Lung (tissue), 11 donors: ENCODE measurements at regions not wholly inside any gene's neighbourhood (a gene's known extent, or its start where the extent isn't known, plus 50 kb on each side); places are given as distances from the start of the nearest gene placed in this dataset.

Source experiments
- ATAC-seq: fragments of 200-7000 bp; cut with Tn5 transposase; one replicate; pipeline ENCODE4 v1.9.1; 2020; ENCODE audit warnings: moderate number of reproducible peaks; ENCODE audit not compliant: insufficient read depth, low FRiP score
- DNase-seq, 3 donors: peaks; one replicate each; pipeline ENCODE4 v3.0.0-alpha.2; 2013 to 2017
- H3K27ac ChIP-seq, 2 donors: one replicate each; pipeline ENCODE4 v1.5.1; 2013; ENCODE audit warnings: mild to moderate bottlenecking in 2 of 2, moderate library complexity in 2 of 2, control low read depth in 1 of 2, inconsistent platforms in 1 of 2, low read depth in 1 of 2, low read length in 1 of 2
- H3K27me3 ChIP-seq, 3 donors: one replicate each; pipeline ENCODE4 v1.5.1; 2013; ENCODE audit warnings: low read length in 2 of 3; ENCODE audit not compliant: control insufficient read depth in 3 of 3, insufficient read depth in 3 of 3
- H3K36me3 ChIP-seq, 4 donors: one replicate each; pipeline ENCODE4 v1.5.1; 2013; ENCODE audit warnings: low read length in 4 of 4, mild to moderate bottlenecking in 1 of 4, moderate library complexity in 1 of 4; ENCODE audit not compliant: control insufficient read depth in 4 of 4, insufficient read depth in 4 of 4
- H3K4me1 ChIP-seq, 5 donors: one replicate each; pipeline ENCODE4 v1.5.1; 2013; ENCODE audit warnings: low read length in 5 of 5, mild to moderate bottlenecking in 2 of 5, moderate library complexity in 1 of 5; ENCODE audit not compliant: control insufficient read depth in 5 of 5, insufficient read depth in 5 of 5
- H3K4me3 ChIP-seq: one replicate; pipeline ENCODE4 v1.5.1; 2013; ENCODE audit warnings: mild to moderate bottlenecking, control low read depth, moderate library complexity
- H3K9ac ChIP-seq, 2 donors: one replicate each; pipeline ENCODE4 v1.5.1; 2013; ENCODE audit warnings: low read length in 2 of 2, control low read depth in 1 of 2; ENCODE audit not compliant: insufficient read depth in 1 of 2
- H3K9me3 ChIP-seq, 4 donors: one replicate each; pipeline ENCODE4 v1.5.1; 2013; ENCODE audit warnings: low read length in 3 of 4, mild to moderate bottlenecking in 1 of 4, moderate library complexity in 1 of 4; ENCODE audit not compliant: control insufficient read depth in 4 of 4, insufficient read depth in 3 of 4
- WGBS, 2 donors: extraction: QIAGEN DNeasy Blood & Tissue Kit; methylation state at CpG; one replicate each; pipeline ENCODE4 v1.1.7; 2013; 5-methylcytosine and 5-hydroxymethylcytosine counted together
- TF ChIP-seq, protein P1 (sequence below): IDR thresholded peaks from 2 replicates; pipeline ENCODE4 v1.5.1; 2012; ENCODE audit warnings: mild to moderate bottlenecking; ENCODE audit errors: control extremely low read depth, extremely low read depth
- donor health status: control.
- donor health status: control.
- donor health status: Bipolar disorder and iron deficiency.
- donor health status: healthy.
- donor health status: DM: yes; HTN: yes; CAD: no.

DNA sequence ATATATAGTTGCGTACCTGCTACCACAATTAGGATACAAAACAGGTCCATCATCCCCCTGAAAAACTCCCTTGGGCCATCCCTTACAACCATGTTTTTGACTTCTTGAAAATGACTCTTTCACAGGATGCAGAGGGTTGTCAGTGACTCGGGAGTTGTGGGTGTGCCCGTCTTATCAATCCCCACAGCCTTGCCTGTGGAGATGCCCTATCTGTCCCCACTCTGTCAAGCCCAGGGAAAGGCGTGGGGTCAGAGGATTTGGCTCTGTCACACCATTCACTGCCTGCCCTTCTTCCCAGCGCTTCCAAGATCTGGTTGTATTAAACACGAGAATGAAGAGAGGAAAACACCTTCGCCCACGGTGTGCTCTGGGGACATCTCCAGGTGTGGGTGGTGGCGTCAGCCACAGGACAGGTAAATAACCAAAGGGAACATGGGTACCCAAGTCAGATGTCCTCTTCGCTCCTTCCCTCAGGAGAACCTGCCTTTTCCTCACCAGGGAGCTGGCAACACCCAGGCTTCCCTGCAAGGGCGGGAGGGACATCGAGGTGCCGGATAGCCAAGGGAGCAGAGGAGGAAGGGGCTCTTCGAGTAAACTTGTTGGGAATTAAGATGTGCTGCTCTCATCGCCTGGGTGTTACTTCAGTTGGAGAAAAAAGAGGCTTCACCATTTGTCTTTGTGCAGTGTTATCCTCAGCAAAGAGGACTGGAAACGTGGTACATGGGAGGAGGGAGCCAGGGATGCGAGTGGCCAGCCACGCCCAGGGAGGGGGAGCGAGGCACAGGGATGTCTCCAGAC is 100.3 kb downstream of the B3GNT2 start:
- no peak overlapping the region for H3K9ac ChIP-seq
- peaks cover 2 to 16% (median 14%) of the 10 kb centered on the region in 5 donors for H3K4me1 ChIP-seq
- DNase-seq (no peak), ATAC-seq (no peak)
- no peaks in the 10 kb centered on the region for H3K27me3 ChIP-seq
- H3K36me3 ChIP-seq: no peaks in the 10 kb centered on the region
- no peak overlapping the region for H3K4me3 ChIP-seq
- TF ChIP-seq, protein P1, sequence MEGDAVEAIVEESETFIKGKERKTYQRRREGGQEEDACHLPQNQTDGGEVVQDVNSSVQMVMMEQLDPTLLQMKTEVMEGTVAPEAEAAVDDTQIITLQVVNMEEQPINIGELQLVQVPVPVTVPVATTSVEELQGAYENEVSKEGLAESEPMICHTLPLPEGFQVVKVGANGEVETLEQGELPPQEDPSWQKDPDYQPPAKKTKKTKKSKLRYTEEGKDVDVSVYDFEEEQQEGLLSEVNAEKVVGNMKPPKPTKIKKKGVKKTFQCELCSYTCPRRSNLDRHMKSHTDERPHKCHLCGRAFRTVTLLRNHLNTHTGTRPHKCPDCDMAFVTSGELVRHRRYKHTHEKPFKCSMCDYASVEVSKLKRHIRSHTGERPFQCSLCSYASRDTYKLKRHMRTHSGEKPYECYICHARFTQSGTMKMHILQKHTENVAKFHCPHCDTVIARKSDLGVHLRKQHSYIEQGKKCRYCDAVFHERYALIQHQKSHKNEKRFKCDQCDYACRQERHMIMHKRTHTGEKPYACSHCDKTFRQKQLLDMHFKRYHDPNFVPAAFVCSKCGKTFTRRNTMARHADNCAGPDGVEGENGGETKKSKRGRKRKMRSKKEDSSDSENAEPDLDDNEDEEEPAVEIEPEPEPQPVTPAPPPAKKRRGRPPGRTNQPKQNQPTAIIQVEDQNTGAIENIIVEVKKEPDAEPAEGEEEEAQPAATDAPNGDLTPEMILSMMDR: no peak
- WGBS, 2 donors: 90% methylated on average over 19 of the region's 19 CpGs
- H3K27ac ChIP-seq: no peak overlapping the region
- H3K9me3 ChIP-seq: no peaks in the 10 kb centered on the region

DNA sequence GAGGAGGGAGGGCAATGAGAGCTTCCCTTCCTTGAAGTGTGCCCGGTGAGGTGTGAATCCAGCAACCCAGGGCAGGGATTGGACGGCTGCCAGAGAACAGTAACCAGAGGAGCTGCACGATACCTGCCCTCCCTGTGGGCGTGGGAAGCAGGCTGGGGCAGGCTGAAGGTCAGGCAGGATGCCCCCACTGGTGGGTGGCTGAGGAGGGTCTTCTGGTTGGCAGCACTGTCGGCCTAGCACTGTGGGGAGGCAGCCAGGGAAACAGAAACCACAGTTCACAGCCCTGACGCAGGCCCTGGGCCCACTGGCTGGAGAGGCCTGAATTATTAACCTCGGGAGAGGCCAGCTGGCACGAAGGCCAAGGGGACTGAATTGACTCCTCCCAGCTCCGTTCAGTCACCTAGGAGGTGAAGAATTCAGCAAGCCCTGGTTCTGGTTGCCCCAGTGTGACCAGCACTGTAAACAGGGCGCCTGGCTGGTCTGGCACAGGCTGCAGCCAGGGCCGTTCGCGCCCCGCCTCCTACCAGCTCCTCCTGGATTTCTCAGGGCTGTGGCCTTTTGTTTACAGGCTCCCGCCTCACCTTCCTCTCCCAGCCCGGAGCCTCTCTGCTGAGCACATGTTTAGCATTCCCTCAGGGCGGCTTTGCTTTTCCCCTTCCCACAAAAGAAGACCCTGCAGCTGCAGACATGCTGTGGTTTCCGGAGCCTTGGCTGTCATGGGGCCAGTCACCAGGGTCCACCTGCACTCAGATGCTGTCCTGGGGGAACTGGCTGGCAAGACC is 97.8 kb downstream of the B3GNT2 start:
- H3K36me3 ChIP-seq: no peaks in the 10 kb centered on the region
- TF ChIP-seq, protein P1: no peak
- no peaks in the 10 kb centered on the region for H3K27me3 ChIP-seq
- DNase-seq (peak; percentile 39 to 61 (median 41)), ATAC-seq (peak; percentile 75)
- no peak overlapping the region for H3K4me3 ChIP-seq
- H3K9ac ChIP-seq: peak overlapping the region in 1 of 2 donors; percentile 44
- peak overlapping the region; percentile 35 to 62 for H3K27ac ChIP-seq
- 42 to 49% methylated on average over 17 to 18 of the region's 18 CpGs for WGBS, 2 donors
- peaks cover 2 to 15% (median 10%) of the 10 kb centered on the region in 5 donors for H3K4me1 ChIP-seq
- H3K9me3 ChIP-seq: no peaks in the 10 kb centered on the region

DNA sequence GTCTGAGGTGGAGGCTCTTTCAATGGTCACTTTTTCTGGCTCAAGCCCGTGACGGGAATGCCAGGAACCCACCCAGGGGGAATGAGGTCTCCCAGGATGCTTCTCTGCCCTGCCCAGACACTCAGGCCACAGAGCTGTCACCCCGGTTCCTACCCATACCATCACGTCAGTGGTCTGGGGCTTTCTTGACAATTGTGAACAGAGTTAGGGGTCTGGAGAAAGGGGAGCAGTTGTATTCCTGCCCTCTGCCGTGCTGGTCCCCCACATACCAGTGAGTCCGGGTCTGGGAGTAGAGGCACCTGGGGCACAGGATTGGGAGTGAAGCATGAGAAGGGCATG is 97.2 kb downstream of the B3GNT2 start:
- H3K9me3 ChIP-seq: no peaks in the 10 kb centered on the region
- no peak overlapping the region for H3K4me3 ChIP-seq
- DNase-seq (no peak), ATAC-seq (no peak)
- peak overlapping the region in 1 of 2 donors; percentile 62 for H3K27ac ChIP-seq
- no peaks in the 10 kb centered on the region for H3K27me3 ChIP-seq
- WGBS, 2 donors: 69 to 92% methylated on average over 6 of the region's 6 CpGs
- no peaks in the 10 kb centered on the region for H3K36me3 ChIP-seq
- TF ChIP-seq, protein P1: no peak
- H3K9ac ChIP-seq: peak overlapping the region in 1 of 2 donors; percentile 44
- H3K4me1 ChIP-seq: peaks cover 3 to 17% (median 13%) of the 10 kb centered on the region in 5 donors
